Stomach (tissue), 8 donors: ENCODE measurements at regions not wholly inside any gene's neighbourhood (a gene's known extent, or its start where the extent isn't known, plus 50 kb on each side); places are given as distances from the start of the nearest gene placed in this dataset.
A peak's percentile ranks its signal among the peaks of the same experiment; 100 is the strongest.

Experiments
- DNase-seq, 2 donors: peaks; one replicate each; pipeline versions ENCODE4 v3.0.0 to v3.0.0-alpha.2; 2013 to 2019
- H3K27ac ChIP-seq, 5 donors: fragments of 200-600 bp in 4 of 5; sonication (generic) in 4 of 5; one replicate each; pipeline ENCODE4 v1.5.1; 2013 to 2019; ENCODE audit warnings: mild to moderate bottlenecking in 1 of 5, moderate library complexity in 1 of 5
- H3K27me3 ChIP-seq, 3 donors: fragments of 200-600 bp; sonication (generic); one replicate each; pipeline ENCODE4 v1.5.1; 2017 to 2019; ENCODE audit warnings: mixed run types in 1 of 3
- H3K36me3 ChIP-seq, 4 donors: fragments of 200-600 bp; sonication (generic); 1 replicate in 3 of 4; 2 replicates in 1 of 4; pipeline ENCODE4 v1.5.1; 2016 to 2019
- H3K4me1 ChIP-seq, 4 donors: fragments of 200-600 bp; sonication (generic); one replicate each; pipeline ENCODE4 v1.5.1; 2016 to 2019
- H3K4me3 ChIP-seq, 4 donors: fragments of 200-600 bp; sonication (generic) in 3 of 4; one replicate each; pipeline ENCODE4 v1.5.1; 2016 to 2019; ENCODE audit warnings: mild to moderate bottlenecking in 1 of 4
- H3K9me3 ChIP-seq, 4 donors: fragments of 200-600 bp; sonication (generic); one replicate each; pipeline ENCODE4 v1.5.1; 2016 to 2019
- CTCF ChIP-seq, 7 experiments: fragments of 450-650 bp in 4 of 7; fragments of 200-600 bp in 3 of 7; sonication (generic) in 3 of 7; IDR thresholded peaks; one replicate each; pipeline ENCODE4 v1.5.1; 2016 to 2019; ENCODE audit warnings: antibody characterized with exemption in 7 of 7, control low read depth in 2 of 7, mild to moderate bottlenecking in 1 of 7
- EP300 ChIP-seq: sonication (generic); formaldehyde crosslinking; IDR thresholded peaks from one replicate; pipeline ENCODE4 v1.6.1; 2017; ENCODE audit warnings: antibody characterized with exemption
- POLR2A ChIP-seq, 4 donors: fragments of 450-650 bp; IDR thresholded peaks; one replicate each; pipeline ENCODE4 v1.6.1; 2016; ENCODE audit warnings: antibody characterized with exemption in 4 of 4, control low read depth in 2 of 4, mild to moderate bottlenecking in 1 of 4, moderate library complexity in 1 of 4
- POLR2AphosphoS5 ChIP-seq, 3 donors: sonication (generic); formaldehyde crosslinking; IDR thresholded peaks; one replicate each; pipeline ENCODE4 v1.6.1; 2016; ENCODE audit warnings: antibody characterized with exemption in 3 of 3
- WGBS, 5 donors: extraction: QIAGEN DNeasy Blood & Tissue Kit in 3 of 5; methylation state at CpG; one replicate each; pipeline versions ENCODE4 v1.1.5 to v1.1.7; 2013 to 2018; 5-methylcytosine and 5-hydroxymethylcytosine counted together
- intact Hi-C: fragments of 100-400 bp; cut with DNase I; formaldehyde crosslinking; loops from one replicate; pipeline ENCODE4 v1.15.1; 2023; ENCODE audit warnings: low total_unique reads
- donor health status: healthy with polysubstance abuse.
- donor health status: Bipolar disorder and iron deficiency.
- donor health status: healthy.

- Histone ChIP-seq H3K4me1 (peaks cover 0 to 27% (median 16%) of the 10 kb centered on the region in 4 donors), H3K4me3 (no peak overlapping the region), H3K9me3 (no peaks in the 10 kb centered on the region), H3K36me3 (no peaks in the 10 kb centered on the region), H3K27me3 (no peaks in the 10 kb centered on the region), H3K27ac (peak overlapping the region; percentile 55 to 79 (median 74))
- TF ChIP-seq POLR2AphosphoS5 (IDR thresholded peaks at IDR 0.05) = no peak
- no peak for TF ChIP-seq CTCF (IDR thresholded peaks at IDR 0.05)
- TF ChIP-seq EP300 = no peak
- no peak for DNase-seq
- intact Hi-C loops = loop anchor here (10.0 kb wide), 1 partner anchor 47 kb away; the partner anchor contains the start of gene FDX1
- WGBS, 5 donors = 85 to 94% (median 85%) methylated on average over 3 of the region's 3 CpGs
These were observed 52.3 kb upstream of the FDX1 start for GRCh38 chr11:110377434-110377833.

GRCh38 chr11:110379261-110379660, 50.5 kb upstream of the FDX1 start:
- intact Hi-C loops = loop anchor here (10.0 kb wide), 1 partner anchor 46 kb away; the partner anchor contains the start of gene FDX1

GRCh38 chr11:110379936-110380335, 49.8 kb upstream of the FDX1 start:
- H3K27ac ChIP-seq = no peak overlapping the region
- H3K36me3 ChIP-seq = no peaks in the 10 kb centered on the region
- H3K4me3 ChIP-seq = no peak overlapping the region
- TF ChIP-seq POLR2A (IDR thresholded peaks at IDR 0.05) (no peak), EP300 (no peak), POLR2AphosphoS5 (IDR thresholded peaks at IDR 0.05) (no peak), CTCF (IDR thresholded peaks at IDR 0.05) (no peak)
- intact Hi-C loops = loop anchor here (10.0 kb wide), 1 partner anchor 45 kb away; the partner anchor contains the start of gene FDX1
- no peaks in the 10 kb centered on the region for H3K9me3 ChIP-seq
- WGBS, 5 donors = 79 to 97% (median 88%) methylated on average over 2 of the region's 2 CpGs
- peaks cover 0 to 20% (median 15%) of the 10 kb centered on the region in 4 donors for H3K4me1 ChIP-seq
- no peak for DNase-seq
- no peaks in the 10 kb centered on the region for H3K27me3 ChIP-seq

More at GRCh38 chr11:110379261-110379660, 50.5 kb upstream of the FDX1 start:
- H3K27ac ChIP-seq = no peak overlapping the region
- 73 to 80% (median 76%) methylated on average over 3 of the region's 3 CpGs for WGBS, 5 donors
- H3K4me1 ChIP-seq = peaks cover 0 to 22% (median 16%) of the 10 kb centered on the region in 4 donors
- DNase-seq = no peak
- H3K27me3 ChIP-seq = no peaks in the 10 kb centered on the region
- H3K9me3 ChIP-seq = no peaks in the 10 kb centered on the region
- no peaks in the 10 kb centered on the region for H3K36me3 ChIP-seq
- no peak overlapping the region for H3K4me3 ChIP-seq
- TF ChIP-seq CTCF (IDR thresholded peaks at IDR 0.05) = no peak
- TF ChIP-seq POLR2A (IDR thresholded peaks at IDR 0.05) = no peak
- TF ChIP-seq POLR2AphosphoS5 (IDR thresholded peaks at IDR 0.05) = no peak
- no peak for TF ChIP-seq EP300
